Smooth muscle cell (in vitro differentiated cells): ENCODE measurements at regions not wholly inside any gene's neighbourhood (a gene's known extent, or its start where the extent isn't known, plus 50 kb on each side); places are given as distances from the start of the nearest gene placed in this dataset.

Source experiments
- DNase-seq: peaks from one replicate; lab custom pipeline; 2025; ENCODE audit not compliant: unreplicated experiment; lab: John Stamatoyannopoulos, UW
- H2AFZ ChIP-seq: fragments of 200-600 bp; sonication (generic); 2 replicates; pipeline ENCODE4 v1.6.0; 2016; ENCODE audit warnings: antibody characterized with exemption, low read depth, mild to moderate bottlenecking
- H3F3A ChIP-seq: fragments of 200-600 bp; sonication (generic); 2 replicates; pipeline ENCODE4 v1.6.0; 2017; ENCODE audit warnings: antibody characterized with exemption, low read depth
- H3K27ac ChIP-seq: fragments of 200-600 bp; sonication (generic); 2 replicates; pipeline ENCODE4 v1.5.1; 2016; ENCODE audit warnings: low read depth, mild to moderate bottlenecking
- H3K27me3 ChIP-seq: fragments of 200-600 bp; sonication (generic); 2 replicates; pipeline ENCODE4 v1.6.1; 2016; ENCODE audit warnings: low read depth, mild to moderate bottlenecking
- H3K36me3 ChIP-seq: fragments of 200-600 bp; sonication (generic); 2 replicates; pipeline ENCODE4 v1.5.1; 2016; ENCODE audit warnings: low read depth
- H3K4me1 ChIP-seq: fragments of 200-600 bp; sonication (generic); 2 replicates; pipeline ENCODE4 v1.5.1; 2016; ENCODE audit warnings: low read depth
- H3K4me2 ChIP-seq: fragments of 200-600 bp; sonication (generic); 2 replicates; pipeline ENCODE4 v1.6.0; 2016; ENCODE audit warnings: mild to moderate bottlenecking
- H3K4me3 ChIP-seq: fragments of 200-600 bp; sonication (generic); 2 replicates; pipeline ENCODE4 v1.5.1; 2016; ENCODE audit warnings: mild to moderate bottlenecking
- H3K79me2 ChIP-seq: fragments of 200-600 bp; sonication (generic); 2 replicates; pipeline ENCODE4 v1.6.0; 2016; ENCODE audit warnings: low read depth, mild to moderate bottlenecking
- H3K9ac ChIP-seq: fragments of 200-600 bp; sonication (generic); 2 replicates; pipeline ENCODE4 v1.6.0; 2016; ENCODE audit warnings: low read depth
- H3K9me3 ChIP-seq: fragments of 200-600 bp; sonication (generic); replicated peaks from 2 replicates; pipeline ENCODE4 v1.5.1; 2016; ENCODE audit warnings: low read depth
- H4K20me1 ChIP-seq: fragments of 200-600 bp; sonication (generic); 2 replicates; pipeline ENCODE4 v1.6.0; 2016; ENCODE audit warnings: low read depth
- CTCF ChIP-seq: fragments of 200-600 bp; sonication (generic); IDR thresholded peaks from 2 replicates; pipeline ENCODE4 v1.5.1; 2017; ENCODE audit warnings: borderline replicate concordance, mild to moderate bottlenecking, antibody characterized with exemption; ENCODE audit not compliant: insufficient read depth, poor library complexity, severe bottlenecking
- whole genome bisulfite sequencing: methylation state at CpG from one replicate; pipeline ENCODE4 v1.1.7; 2016; ENCODE audit warnings: low lambda C conversion rate; 5-methylcytosine and 5-hydroxymethylcytosine counted together

GRCh38 chr12:30211743-30212142 lies 428.0 kb upstream of the TMTC1 start:
- no peak for DNase-seq
- H3K4me3 ChIP-seq, result no peak overlapping the region
- H4K20me1 ChIP-seq, result no peaks in the 10 kb centered on the region
- H2AFZ ChIP-seq, result no peak overlapping the region
- no peaks in the 10 kb centered on the region for H3K9me3 ChIP-seq
- no peak for TF ChIP-seq CTCF
- peaks cover 4% of the 10 kb centered on the region for H3K27me3 ChIP-seq
- H3K36me3 ChIP-seq, result no peaks in the 10 kb centered on the region
- H3K27ac ChIP-seq, result no peak overlapping the region
- no peak overlapping the region for H3K4me2 ChIP-seq
- no peaks in the 10 kb centered on the region for H3K4me1 ChIP-seq
- no peak overlapping the region for H3K9ac ChIP-seq
- no peaks in the 10 kb centered on the region for H3F3A ChIP-seq
- no peaks in the 10 kb centered on the region for H3K79me2 ChIP-seq
- 92% methylated on average over 3 of the region's 3 CpGs for WGBS

DNA sequence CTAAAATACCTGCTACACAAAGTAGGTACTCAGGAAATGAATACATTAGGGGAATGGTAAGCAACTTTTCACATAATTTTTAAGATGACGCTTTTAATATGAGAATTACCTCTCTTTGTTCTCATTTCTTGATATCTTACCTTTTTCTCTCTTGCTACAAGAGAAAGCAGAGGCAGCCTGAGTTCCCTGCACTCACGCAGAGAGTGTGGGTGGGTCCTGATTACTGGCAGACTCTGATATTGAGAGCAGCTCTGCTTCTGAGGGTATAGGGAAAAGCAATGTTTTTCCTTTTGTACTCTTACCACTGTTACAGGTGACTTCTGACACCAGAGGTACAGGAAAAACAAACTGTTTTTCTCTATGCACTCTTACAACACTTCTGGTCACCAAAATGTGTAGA lies 420.2 kb upstream of the TMTC1 start:
- no peak overlapping the region for H2AFZ ChIP-seq
- peaks cover 5% of the 10 kb centered on the region for H3K27me3 ChIP-seq
- no peaks in the 10 kb centered on the region for H3K9me3 ChIP-seq
- no peaks in the 10 kb centered on the region for H3K36me3 ChIP-seq
- WGBS, result 77% methylated on average over 2 of the region's 2 CpGs
- no peaks in the 10 kb centered on the region for H3K4me1 ChIP-seq
- H3K79me2 ChIP-seq, result no peaks in the 10 kb centered on the region
- H3K9ac ChIP-seq, result no peak overlapping the region
- no peak overlapping the region for H3K27ac ChIP-seq
- no peaks in the 10 kb centered on the region for H4K20me1 ChIP-seq
- H3K4me2 ChIP-seq, result no peak overlapping the region
- no peak for TF ChIP-seq CTCF
- no peak for DNase-seq
- H3K4me3 ChIP-seq, result no peak overlapping the region
- H3F3A ChIP-seq, result no peaks in the 10 kb centered on the region

DNA sequence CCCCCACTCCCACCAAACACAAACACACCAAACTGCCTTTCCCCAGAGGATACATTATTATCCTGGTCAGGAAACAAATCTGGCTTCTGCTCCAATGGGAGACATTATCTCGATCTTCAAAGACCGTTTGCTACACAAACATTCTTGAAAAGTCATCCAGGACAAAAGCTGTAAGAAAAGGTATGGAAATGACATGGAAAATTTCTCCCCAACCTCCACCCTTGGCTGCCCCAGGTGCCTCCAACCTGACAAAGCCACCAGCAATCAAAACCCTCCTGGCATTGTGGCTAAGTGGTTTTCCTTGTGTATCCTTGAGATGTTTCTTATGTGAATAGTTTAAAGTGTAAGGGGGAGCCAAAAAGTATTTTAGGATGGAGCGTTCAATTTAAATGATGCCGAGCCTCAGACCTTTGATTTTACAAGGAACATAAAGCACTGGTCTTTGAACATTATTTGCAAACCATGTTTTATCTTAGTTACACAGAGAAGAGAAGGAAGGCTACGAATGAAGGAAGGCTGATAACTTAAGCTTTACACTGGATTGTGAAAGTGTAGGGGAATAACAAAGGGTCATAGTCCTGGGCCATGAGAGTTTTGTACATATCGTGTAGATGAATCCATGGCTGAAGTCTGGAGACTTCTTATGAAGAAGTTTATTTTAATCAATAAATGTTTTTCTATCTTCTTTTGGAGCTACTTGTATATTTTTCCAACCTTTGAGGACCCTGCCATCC lies 418.9 kb upstream of the TMTC1 start:
- no peak overlapping the region for H3K4me2 ChIP-seq
- no peaks in the 10 kb centered on the region for H3K9me3 ChIP-seq
- no peak overlapping the region for H3K4me3 ChIP-seq
- H3F3A ChIP-seq, result no peaks in the 10 kb centered on the region
- no peak for DNase-seq
- whole genome bisulfite sequencing, result 89% methylated on average over 6 of the region's 6 CpGs
- no peak for TF ChIP-seq CTCF
- no peaks in the 10 kb centered on the region for H4K20me1 ChIP-seq
- H3K27ac ChIP-seq, result no peak overlapping the region
- no peak overlapping the region for H3K9ac ChIP-seq
- no peaks in the 10 kb centered on the region for H3K79me2 ChIP-seq
- peaks cover 5% of the 10 kb centered on the region for H3K27me3 ChIP-seq
- no peaks in the 10 kb centered on the region for H3K4me1 ChIP-seq
- H2AFZ ChIP-seq, result no peak overlapping the region
- no peaks in the 10 kb centered on the region for H3K36me3 ChIP-seq
